ENCODE measurements at regions not wholly inside any gene's neighbourhood (a gene's known extent, or its start where the extent isn't known, plus 50 kb on each side); places are given as distances from the start of the nearest gene placed in this dataset.

DNA sequence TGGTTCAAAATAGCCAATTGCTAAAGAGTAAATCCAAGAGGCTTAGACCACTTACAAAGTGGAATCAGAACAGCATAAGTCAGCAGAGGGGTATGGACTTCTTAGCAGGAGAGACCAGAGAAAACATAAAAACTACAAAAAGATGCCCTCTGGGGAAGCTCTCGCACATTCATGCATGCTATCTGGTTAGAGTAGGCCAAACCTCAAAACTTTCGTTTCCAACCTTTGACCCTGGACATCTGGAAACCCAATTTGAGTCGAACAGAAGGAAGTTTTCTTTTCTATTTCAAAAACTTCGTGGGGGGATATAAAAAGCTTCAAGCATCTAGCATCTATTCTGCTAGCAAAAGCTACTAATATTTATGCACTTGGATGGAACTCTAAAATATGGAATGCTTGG lies 523.9 kb upstream of the AGTR1 start:
- no peaks in the 10 kb centered on the region for H4K20me1 ChIP-seq (ENCODE audit: insufficient read depth)
- no peaks in the 10 kb centered on the region for H3K36me3 ChIP-seq (ENCODE audit: insufficient read depth, low read length)
- no peaks in the 10 kb centered on the region for H3K27me3 ChIP-seq (ENCODE audit: insufficient read depth, low read depth, low read length)
- H3K27ac ChIP-seq (ENCODE audit: low read length), result no peak overlapping the region
- H2AFZ ChIP-seq (ENCODE audit: low read depth, low read length), result no peak overlapping the region
- H3K4me2 ChIP-seq (ENCODE audit: low read length), result no peak overlapping the region
- no peaks in the 10 kb centered on the region for H3K79me2 ChIP-seq (replicated peaks; ENCODE audit: insufficient read depth, low read length)
- H3K4me3 ChIP-seq (ENCODE audit: low read length), result no peak overlapping the region
- no peak for TF ChIP-seq SMC3 (conservative IDR thresholded peaks at IDR 0.05; ENCODE audit: poor library complexity)
- no peaks in the 10 kb centered on the region for H3K9me2 ChIP-seq (ENCODE audit: insufficient read depth, low read length)
- no peak overlapping the region for H3K9ac ChIP-seq (ENCODE audit: low read length)
- no peaks in the 10 kb centered on the region for H3F3A ChIP-seq (ENCODE audit: insufficient read depth, low read length, poor library complexity, severe bottlenecking)
- H3K9me3 ChIP-seq (ENCODE audit: low read length), result no peaks in the 10 kb centered on the region

DNA sequence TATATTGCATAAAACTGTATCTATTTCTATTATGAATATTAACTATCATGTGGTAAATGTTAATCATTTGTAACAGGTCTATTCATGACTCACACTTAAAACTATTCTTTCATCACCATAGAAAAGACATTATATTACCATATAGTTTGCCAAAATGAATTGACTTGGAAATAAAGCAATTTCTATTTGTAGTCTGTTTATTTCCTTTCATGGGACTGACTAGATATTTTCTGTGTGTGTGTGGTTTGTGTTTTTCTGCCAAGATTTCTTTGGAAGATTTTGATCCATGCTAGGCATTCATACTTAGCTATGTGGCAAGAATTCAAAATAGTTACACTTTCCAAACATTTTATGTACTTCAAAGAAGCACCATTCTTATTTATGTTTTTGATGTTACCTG lies 522.5 kb upstream of the AGTR1 start:
- H3K9me2 ChIP-seq (ENCODE audit: insufficient read depth, low read length), result no peaks in the 10 kb centered on the region
- no peaks in the 10 kb centered on the region for H3K9me3 ChIP-seq (ENCODE audit: low read length)
- H3F3A ChIP-seq (ENCODE audit: insufficient read depth, low read length, poor library complexity, severe bottlenecking), result no peaks in the 10 kb centered on the region
- no peak overlapping the region for H3K4me3 ChIP-seq (ENCODE audit: low read length)
- no peak overlapping the region for H3K27ac ChIP-seq (ENCODE audit: low read length)
- no peaks in the 10 kb centered on the region for H3K36me3 ChIP-seq (ENCODE audit: insufficient read depth, low read length)
- no peak overlapping the region for H3K4me2 ChIP-seq (ENCODE audit: low read length)
- no peak overlapping the region for H2AFZ ChIP-seq (ENCODE audit: low read depth, low read length)
- TF ChIP-seq MXI1 (conservative IDR thresholded peaks at IDR 0.05; ENCODE audit: poor library complexity, severe bottlenecking), result no peak
- H3K9ac ChIP-seq (ENCODE audit: low read length), result no peak overlapping the region
- H3K79me2 ChIP-seq (replicated peaks; ENCODE audit: insufficient read depth, low read length), result no peaks in the 10 kb centered on the region
- H4K20me1 ChIP-seq (ENCODE audit: insufficient read depth), result no peaks in the 10 kb centered on the region
- H3K27me3 ChIP-seq (ENCODE audit: insufficient read depth, low read depth, low read length), result no peaks in the 10 kb centered on the region

DNA sequence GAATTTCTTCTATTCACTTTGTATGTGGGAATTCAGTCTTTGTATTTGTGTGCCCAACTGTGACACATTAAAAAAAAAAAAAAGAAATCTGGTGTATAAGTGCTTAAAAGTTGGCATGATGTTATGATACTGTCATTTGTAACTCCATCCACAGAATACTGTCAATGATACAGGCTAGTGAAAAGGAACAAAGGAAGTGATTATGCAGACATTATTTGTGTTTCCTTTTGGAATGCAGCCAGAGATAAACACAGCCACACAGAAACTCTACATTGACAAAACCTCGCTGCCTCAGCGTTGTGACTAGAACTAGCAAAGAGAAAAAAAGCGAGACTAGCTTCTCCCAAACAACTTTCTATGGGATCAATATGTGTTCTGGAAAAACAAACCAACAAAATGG lies 519.2 kb upstream of the AGTR1 start:
- Histone ChIP-seq H3K4me2 (ENCODE audit: low read length) (no peak overlapping the region), H4K20me1 (ENCODE audit: insufficient read depth) (no peaks in the 10 kb centered on the region), H3K9ac (ENCODE audit: low read length) (no peak overlapping the region), H3K27me3 (ENCODE audit: insufficient read depth, low read depth, low read length) (no peaks in the 10 kb centered on the region), H3K9me3 (ENCODE audit: low read length) (no peaks in the 10 kb centered on the region), H3K9me2 (ENCODE audit: insufficient read depth, low read length) (no peaks in the 10 kb centered on the region), H2AFZ (ENCODE audit: low read depth, low read length) (no peak overlapping the region), H3F3A (ENCODE audit: insufficient read depth, low read length, poor library complexity, severe bottlenecking) (no peaks in the 10 kb centered on the region), H3K36me3 (ENCODE audit: insufficient read depth, low read length) (no peaks in the 10 kb centered on the region), H3K79me2 (replicated peaks; ENCODE audit: insufficient read depth, low read length) (no peaks in the 10 kb centered on the region), H3K4me3 (ENCODE audit: low read length) (no peak overlapping the region), H3K27ac (ENCODE audit: low read length) (no peak overlapping the region)
- no peak for TF ChIP-seq MXI1 (conservative IDR thresholded peaks at IDR 0.05; ENCODE audit: poor library complexity, severe bottlenecking)
- TF ChIP-seq EZH2 (IDR thresholded peaks at IDR 0.05; ENCODE audit: borderline replicate concordance, insufficient read depth, low read length, poor library complexity, severe bottlenecking), result no peak
- TF ChIP-seq, protein P1, sequence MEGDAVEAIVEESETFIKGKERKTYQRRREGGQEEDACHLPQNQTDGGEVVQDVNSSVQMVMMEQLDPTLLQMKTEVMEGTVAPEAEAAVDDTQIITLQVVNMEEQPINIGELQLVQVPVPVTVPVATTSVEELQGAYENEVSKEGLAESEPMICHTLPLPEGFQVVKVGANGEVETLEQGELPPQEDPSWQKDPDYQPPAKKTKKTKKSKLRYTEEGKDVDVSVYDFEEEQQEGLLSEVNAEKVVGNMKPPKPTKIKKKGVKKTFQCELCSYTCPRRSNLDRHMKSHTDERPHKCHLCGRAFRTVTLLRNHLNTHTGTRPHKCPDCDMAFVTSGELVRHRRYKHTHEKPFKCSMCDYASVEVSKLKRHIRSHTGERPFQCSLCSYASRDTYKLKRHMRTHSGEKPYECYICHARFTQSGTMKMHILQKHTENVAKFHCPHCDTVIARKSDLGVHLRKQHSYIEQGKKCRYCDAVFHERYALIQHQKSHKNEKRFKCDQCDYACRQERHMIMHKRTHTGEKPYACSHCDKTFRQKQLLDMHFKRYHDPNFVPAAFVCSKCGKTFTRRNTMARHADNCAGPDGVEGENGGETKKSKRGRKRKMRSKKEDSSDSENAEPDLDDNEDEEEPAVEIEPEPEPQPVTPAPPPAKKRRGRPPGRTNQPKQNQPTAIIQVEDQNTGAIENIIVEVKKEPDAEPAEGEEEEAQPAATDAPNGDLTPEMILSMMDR (IDR thresholded peaks at IDR 0.05; ENCODE audit: poor library complexity, severe bottlenecking), result no peak
- no peak for TF ChIP-seq POLR2AphosphoS5 (IDR thresholded peaks at IDR 0.05)
- no peak for TF ChIP-seq RAD21 (conservative IDR thresholded peaks at IDR 0.05)
- no peak for TF ChIP-seq TAF1 (IDR thresholded peaks at IDR 0.05; ENCODE audit: low read depth)
- TF ChIP-seq SMC3 (conservative IDR thresholded peaks at IDR 0.05; ENCODE audit: poor library complexity), result no peak
- TF ChIP-seq, protein P2, sequence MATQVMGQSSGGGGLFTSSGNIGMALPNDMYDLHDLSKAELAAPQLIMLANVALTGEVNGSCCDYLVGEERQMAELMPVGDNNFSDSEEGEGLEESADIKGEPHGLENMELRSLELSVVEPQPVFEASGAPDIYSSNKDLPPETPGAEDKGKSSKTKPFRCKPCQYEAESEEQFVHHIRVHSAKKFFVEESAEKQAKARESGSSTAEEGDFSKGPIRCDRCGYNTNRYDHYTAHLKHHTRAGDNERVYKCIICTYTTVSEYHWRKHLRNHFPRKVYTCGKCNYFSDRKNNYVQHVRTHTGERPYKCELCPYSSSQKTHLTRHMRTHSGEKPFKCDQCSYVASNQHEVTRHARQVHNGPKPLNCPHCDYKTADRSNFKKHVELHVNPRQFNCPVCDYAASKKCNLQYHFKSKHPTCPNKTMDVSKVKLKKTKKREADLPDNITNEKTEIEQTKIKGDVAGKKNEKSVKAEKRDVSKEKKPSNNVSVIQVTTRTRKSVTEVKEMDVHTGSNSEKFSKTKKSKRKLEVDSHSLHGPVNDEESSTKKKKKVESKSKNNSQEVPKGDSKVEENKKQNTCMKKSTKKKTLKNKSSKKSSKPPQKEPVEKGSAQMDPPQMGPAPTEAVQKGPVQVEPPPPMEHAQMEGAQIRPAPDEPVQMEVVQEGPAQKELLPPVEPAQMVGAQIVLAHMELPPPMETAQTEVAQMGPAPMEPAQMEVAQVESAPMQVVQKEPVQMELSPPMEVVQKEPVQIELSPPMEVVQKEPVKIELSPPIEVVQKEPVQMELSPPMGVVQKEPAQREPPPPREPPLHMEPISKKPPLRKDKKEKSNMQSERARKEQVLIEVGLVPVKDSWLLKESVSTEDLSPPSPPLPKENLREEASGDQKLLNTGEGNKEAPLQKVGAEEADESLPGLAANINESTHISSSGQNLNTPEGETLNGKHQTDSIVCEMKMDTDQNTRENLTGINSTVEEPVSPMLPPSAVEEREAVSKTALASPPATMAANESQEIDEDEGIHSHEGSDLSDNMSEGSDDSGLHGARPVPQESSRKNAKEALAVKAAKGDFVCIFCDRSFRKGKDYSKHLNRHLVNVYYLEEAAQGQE (IDR thresholded peaks at IDR 0.05; ENCODE audit: borderline replicate concordance), result no peak
- TF ChIP-seq EP300 (conservative IDR thresholded peaks at IDR 0.05; ENCODE audit: poor library complexity, severe bottlenecking), result no peak
